ENCODE measurements at regions not wholly inside any gene's neighbourhood (a gene's known extent, or its start where the extent isn't known, plus 50 kb on each side); places are given as distances from the start of the nearest gene placed in this dataset.

- Mint-ChIP-seq H3K4me1 (ENCODE audit: low read depth, unreplicated experiment) (peaks cover 5% of the 10 kb centered on the region), H3K4me3 (ENCODE audit: unreplicated experiment) (no peak overlapping the region), H3K36me3 (ENCODE audit: unreplicated experiment) (no peaks in the 10 kb centered on the region), H3K27ac (ENCODE audit: unreplicated experiment) (no peak overlapping the region), H3K27me3 (ENCODE audit: unreplicated experiment) (peaks cover 2% of the 10 kb centered on the region), H3K9me3 (ENCODE audit: unreplicated experiment) (no peaks in the 10 kb centered on the region)
- TF ChIP-seq CTCF (IDR thresholded peaks at IDR 0.05; ENCODE audit: partially characterized antibody, unreplicated experiment), result no peak
- no peak for DNase-seq
Observed at GRCh38 chr12:20044846-20045245, 323.5 kb upstream of the PDE3A start.

- Mint-ChIP-seq H3K36me3 (ENCODE audit: unreplicated experiment) (no peaks in the 10 kb centered on the region), H3K4me1 (ENCODE audit: low read depth, unreplicated experiment) (no peaks in the 10 kb centered on the region), H3K4me3 (ENCODE audit: unreplicated experiment) (no peak overlapping the region), H3K27me3 (ENCODE audit: unreplicated experiment) (peaks cover 2% of the 10 kb centered on the region), H3K27ac (ENCODE audit: unreplicated experiment) (no peak overlapping the region), H3K9me3 (ENCODE audit: unreplicated experiment) (no peaks in the 10 kb centered on the region)
- DNase-seq, result no peak
- no peak for TF ChIP-seq CTCF (IDR thresholded peaks at IDR 0.05; ENCODE audit: partially characterized antibody, unreplicated experiment)
Observed at GRCh38 chr12:20047901-20048300, 320.4 kb upstream of the PDE3A start.

- no peak overlapping the region for H3K27ac Mint-ChIP-seq (ENCODE audit: unreplicated experiment)
- H3K36me3 Mint-ChIP-seq (ENCODE audit: unreplicated experiment), result no peaks in the 10 kb centered on the region
- H3K27me3 Mint-ChIP-seq (ENCODE audit: unreplicated experiment), result peaks cover 2% of the 10 kb centered on the region
- no peaks in the 10 kb centered on the region for H3K9me3 Mint-ChIP-seq (ENCODE audit: unreplicated experiment)
- no peak overlapping the region for H3K4me3 Mint-ChIP-seq (ENCODE audit: unreplicated experiment)
- DNase-seq, result no peak
- no peak for TF ChIP-seq CTCF (IDR thresholded peaks at IDR 0.05; ENCODE audit: partially characterized antibody, unreplicated experiment)
- H3K4me1 Mint-ChIP-seq (ENCODE audit: low read depth, unreplicated experiment), result no peaks in the 10 kb centered on the region
Observed at GRCh38 chr12:20050221-20050620, 318.1 kb upstream of the PDE3A start.

- Mint-ChIP-seq H3K27ac (ENCODE audit: unreplicated experiment) (no peak overlapping the region), H3K4me3 (ENCODE audit: unreplicated experiment) (no peak overlapping the region), H3K4me1 (ENCODE audit: low read depth, unreplicated experiment) (no peaks in the 10 kb centered on the region), H3K36me3 (ENCODE audit: unreplicated experiment) (no peaks in the 10 kb centered on the region), H3K27me3 (ENCODE audit: unreplicated experiment) (no peaks in the 10 kb centered on the region), H3K9me3 (ENCODE audit: unreplicated experiment) (no peaks in the 10 kb centered on the region)
- DNase-seq, result no peak
- TF ChIP-seq CTCF (IDR thresholded peaks at IDR 0.05; ENCODE audit: partially characterized antibody, unreplicated experiment), result no peak
Observed at GRCh38 chr12:20053782-20054181, 314.6 kb upstream of the PDE3A start.

- no peaks in the 10 kb centered on the region for H3K36me3 Mint-ChIP-seq (ENCODE audit: unreplicated experiment)
Observed at GRCh38 chr12:20055856-20056255, 312.5 kb upstream of the PDE3A start.

More at GRCh38 chr12:20055856-20056255, 312.5 kb upstream of the PDE3A start:
- Mint-ChIP-seq H3K27ac (ENCODE audit: unreplicated experiment) (no peak overlapping the region), H3K4me1 (ENCODE audit: low read depth, unreplicated experiment) (no peaks in the 10 kb centered on the region), H3K4me3 (ENCODE audit: unreplicated experiment) (no peak overlapping the region), H3K9me3 (ENCODE audit: unreplicated experiment) (peaks cover 2% of the 10 kb centered on the region), H3K27me3 (ENCODE audit: unreplicated experiment) (no peaks in the 10 kb centered on the region)
- TF ChIP-seq CTCF (IDR thresholded peaks at IDR 0.05; ENCODE audit: partially characterized antibody, unreplicated experiment), result no peak
- DNase-seq, result no peak
